Testis (tissue), 2 donors: ENCODE measurements at regions not wholly inside any gene's neighbourhood (a gene's known extent, or its start where the extent isn't known, plus 50 kb on each side); places are given as distances from the start of the nearest gene placed in this dataset.

Experiments used
- DNase-seq: peaks from one replicate; pipeline ENCODE4 v3.0.0-alpha.2; 2019
- H3K27ac ChIP-seq, 2 donors: fragments of 200-600 bp; sonication (generic); one replicate each; pipeline ENCODE4 v1.5.1; 2019
- H3K27me3 ChIP-seq: fragments of 200-600 bp; sonication (generic); one replicate; pipeline ENCODE4 v1.5.1; 2019
- H3K36me3 ChIP-seq: fragments of 200-600 bp; sonication (generic); one replicate; pipeline ENCODE4 v1.5.1; 2017; ENCODE audit warnings: low read depth; ENCODE audit errors: missing control alignments
- H3K4me1 ChIP-seq: fragments of 200-600 bp; sonication (generic); one replicate; pipeline ENCODE4 v1.5.1; 2019
- H3K4me3 ChIP-seq, 2 donors: fragments of 200-600 bp; sonication (generic); one replicate each; pipeline ENCODE4 v1.5.1; 2017 to 2019
- H3K9me3 ChIP-seq: fragments of 200-600 bp; sonication (generic); one replicate; pipeline ENCODE4 v1.5.1; 2017
- POLR2A ChIP-seq: fragments of 450-650 bp; IDR thresholded peaks from one replicate; pipeline ENCODE4 v1.6.1; 2017; ENCODE audit warnings: antibody characterized with exemption, mild to moderate bottlenecking, moderate library complexity
- WGBS, 2 donors: methylation state at CpG; one replicate each; pipeline ENCODE4 v1.1.5; 2018; 5-methylcytosine and 5-hydroxymethylcytosine counted together
- intact Hi-C: fragments of 100-400 bp; cut with DNase I; formaldehyde crosslinking; loops from one replicate; pipeline ENCODE4 v1.15.1; 2023; ENCODE audit warnings: low total_unique reads
- TF ChIP-seq, protein P1 (sequence below), 3 experiments: fragments of 450-650 bp in 2 of 3; fragments of 200-600 bp in 1 of 3; sonication (generic) in 1 of 3; IDR thresholded peaks; one replicate each; pipeline ENCODE4 v1.5.1; 2016 to 2019; ENCODE audit warnings: antibody characterized with exemption in 3 of 3, mild to moderate bottlenecking in 2 of 3, moderate library complexity in 1 of 3

GRCh38 chr2:198890490-198890889 is 567.2 kb downstream of the SATB2 start:
- Histone ChIP-seq H3K9me3 (no peaks in the 10 kb centered on the region), H3K4me1 (no peaks in the 10 kb centered on the region), H3K4me3 (no peak overlapping the region), H3K27me3 (no peaks in the 10 kb centered on the region), H3K27ac (no peak overlapping the region), H3K36me3 (no peaks in the 10 kb centered on the region)
- intact Hi-C loops, result no loop called here
- TF ChIP-seq, protein P1, sequence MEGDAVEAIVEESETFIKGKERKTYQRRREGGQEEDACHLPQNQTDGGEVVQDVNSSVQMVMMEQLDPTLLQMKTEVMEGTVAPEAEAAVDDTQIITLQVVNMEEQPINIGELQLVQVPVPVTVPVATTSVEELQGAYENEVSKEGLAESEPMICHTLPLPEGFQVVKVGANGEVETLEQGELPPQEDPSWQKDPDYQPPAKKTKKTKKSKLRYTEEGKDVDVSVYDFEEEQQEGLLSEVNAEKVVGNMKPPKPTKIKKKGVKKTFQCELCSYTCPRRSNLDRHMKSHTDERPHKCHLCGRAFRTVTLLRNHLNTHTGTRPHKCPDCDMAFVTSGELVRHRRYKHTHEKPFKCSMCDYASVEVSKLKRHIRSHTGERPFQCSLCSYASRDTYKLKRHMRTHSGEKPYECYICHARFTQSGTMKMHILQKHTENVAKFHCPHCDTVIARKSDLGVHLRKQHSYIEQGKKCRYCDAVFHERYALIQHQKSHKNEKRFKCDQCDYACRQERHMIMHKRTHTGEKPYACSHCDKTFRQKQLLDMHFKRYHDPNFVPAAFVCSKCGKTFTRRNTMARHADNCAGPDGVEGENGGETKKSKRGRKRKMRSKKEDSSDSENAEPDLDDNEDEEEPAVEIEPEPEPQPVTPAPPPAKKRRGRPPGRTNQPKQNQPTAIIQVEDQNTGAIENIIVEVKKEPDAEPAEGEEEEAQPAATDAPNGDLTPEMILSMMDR (IDR thresholded peaks at IDR 0.05), result no peak
- no peak for TF ChIP-seq POLR2A
- DNase-seq, result no peak

DNA sequence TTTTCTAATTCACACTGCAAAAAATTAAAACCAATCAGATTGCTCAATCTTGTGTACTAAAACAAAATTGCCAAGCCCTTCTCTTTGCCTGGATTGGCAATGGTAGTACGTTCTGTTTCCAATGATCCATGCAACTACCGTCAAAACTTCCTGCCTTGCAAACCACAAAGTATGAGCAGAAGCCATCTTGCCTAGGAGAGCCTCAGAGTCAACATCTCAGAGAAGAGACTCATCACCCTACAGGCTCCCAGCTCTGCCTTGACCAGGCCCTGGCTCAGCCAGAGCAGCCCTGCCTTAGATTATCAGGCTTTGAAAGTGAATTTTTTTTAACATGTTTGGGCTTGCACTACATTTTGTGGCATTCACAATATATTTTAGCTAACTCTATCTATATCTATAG is 574.1 kb downstream of the SATB2 start:
- intact Hi-C loops, result no loop called here
- H3K27me3 ChIP-seq, result no peaks in the 10 kb centered on the region
- TF ChIP-seq POLR2A, result no peak
- TF ChIP-seq, protein P1 (IDR thresholded peaks at IDR 0.05), result no peak
- no peak for DNase-seq
- H3K4me3 ChIP-seq, result no peak overlapping the region
- no peaks in the 10 kb centered on the region for H3K4me1 ChIP-seq
- H3K27ac ChIP-seq, result no peak overlapping the region
- no peaks in the 10 kb centered on the region for H3K9me3 ChIP-seq
- whole genome bisulfite sequencing, 2 donors, result 40% methylated on average over 2 of the region's 2 CpGs
- H3K36me3 ChIP-seq, result no peaks in the 10 kb centered on the region

GRCh38 chr2:198880986-198881385 is 576.8 kb downstream of the SATB2 start:
- no peak overlapping the region for H3K4me3 ChIP-seq
- intact Hi-C loops, result no loop called here
- H3K27me3 ChIP-seq, result no peaks in the 10 kb centered on the region
- no peak for DNase-seq
- H3K36me3 ChIP-seq, result no peaks in the 10 kb centered on the region
- H3K9me3 ChIP-seq, result no peaks in the 10 kb centered on the region
- no peak overlapping the region for H3K27ac ChIP-seq
- H3K4me1 ChIP-seq, result no peaks in the 10 kb centered on the region
- TF ChIP-seq, protein P1 (IDR thresholded peaks at IDR 0.05), result no peak
- TF ChIP-seq POLR2A, result no peak

GRCh38 chr2:198880421-198880820 is 577.3 kb downstream of the SATB2 start:
- Histone ChIP-seq H3K36me3 (no peaks in the 10 kb centered on the region), H3K4me1 (no peaks in the 10 kb centered on the region), H3K27ac (no peak overlapping the region), H3K27me3 (no peaks in the 10 kb centered on the region), H3K4me3 (no peak overlapping the region), H3K9me3 (no peaks in the 10 kb centered on the region)
- no peak for DNase-seq
- TF ChIP-seq POLR2A, result no peak
- TF ChIP-seq, protein P1 (IDR thresholded peaks at IDR 0.05), result no peak
- intact Hi-C loops, result no loop called here

DNA sequence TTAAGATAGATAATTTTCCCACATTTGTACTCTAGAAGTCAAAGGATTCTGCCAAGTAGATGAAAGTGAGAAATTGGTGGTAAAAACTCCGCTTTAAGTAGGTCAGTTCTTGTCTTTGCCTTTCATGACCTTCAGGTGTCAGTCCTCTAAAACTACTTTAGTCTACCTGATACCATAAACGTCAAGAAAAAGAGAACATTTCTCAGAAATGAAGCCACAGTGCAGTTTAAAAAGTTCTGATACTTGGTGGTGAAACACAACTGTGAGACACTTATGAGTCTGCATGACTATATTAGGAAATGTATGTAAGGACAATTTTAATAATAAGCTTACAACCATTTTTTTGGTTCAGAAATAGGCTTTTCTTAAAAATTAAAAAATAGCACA is 583.3 kb downstream of the SATB2 start:
- H3K4me3 ChIP-seq, result no peak overlapping the region
- no peak for TF ChIP-seq POLR2A
- TF ChIP-seq, protein P1 (IDR thresholded peaks at IDR 0.05), result no peak
- no peaks in the 10 kb centered on the region for H3K9me3 ChIP-seq
- no peaks in the 10 kb centered on the region for H3K27me3 ChIP-seq
- no peak overlapping the region for H3K27ac ChIP-seq
- intact Hi-C loops, result no loop called here
- DNase-seq, result no peak
- WGBS, 2 donors, result 79 to 81% methylated on average over 2 of the region's 2 CpGs
- H3K4me1 ChIP-seq, result no peaks in the 10 kb centered on the region
- no peaks in the 10 kb centered on the region for H3K36me3 ChIP-seq
